Activated CD8-positive, alpha-beta memory T cell treated with anti-CD3 and anti-CD28 coated beads, Interleukin-2, amount 50 U/mL, for 1 hour (primary cell): ENCODE measurements at regions not wholly inside any gene's neighbourhood (a gene's known extent, or its start where the extent isn't known, plus 50 kb on each side); places are given as distances from the start of the nearest gene placed in this dataset.

Source experiments
- DNase-seq: peaks from one replicate; pipeline ENCODE4 v3.0.0-alpha.2; 2020; ENCODE audit errors: extremely low read depth

- no peak for DNase-seq
Observed at GRCh38 chr13:99027661-99028425, 50.0 kb upstream of the DOCK9 start.

- no peak for DNase-seq
Observed at GRCh38 chr13:99028890-99029289, 51.0 kb upstream of the DOCK9 start.

GRCh38 chr13:99029576-99029975 is 51.7 kb upstream of the DOCK9 start:
- DNase-seq = no peak

GRCh38 chr13:99030326-99030725 is 52.5 kb upstream of the DOCK9 start:
- DNase-seq = no peak

GRCh38 chr13:99031832-99032231 is 54.0 kb upstream of the DOCK9 start:
- no peak for DNase-seq

- DNase-seq = no peak
Observed at GRCh38 chr13:99033814-99034213, 56.0 kb upstream of the DOCK9 start.

GRCh38 chr13:99034333-99035085 is 56.6 kb upstream of the DOCK9 start:
- no peak for DNase-seq

- no peak for DNase-seq
Observed at GRCh38 chr13:99035715-99036114, 57.9 kb upstream of the DOCK9 start.

GRCh38 chr13:99037756-99038155 is 59.9 kb upstream of the DOCK9 start:
- no peak for DNase-seq

GRCh38 chr13:99039718-99040280 is 61.9 kb upstream of the DOCK9 start:
- DNase-seq = no peak

- no peak for DNase-seq
Observed at GRCh38 chr13:99040536-99041131, 62.8 kb upstream of the DOCK9 start.

- DNase-seq = no peak
Observed at GRCh38 chr13:99041337-99041736, 63.5 kb upstream of the DOCK9 start.

- no peak for DNase-seq
Observed at GRCh38 chr13:99041788-99042187, 63.9 kb upstream of the DOCK9 start.

- DNase-seq = no peak
Observed at GRCh38 chr13:99042521-99043250, 64.8 kb upstream of the DOCK9 start.

GRCh38 chr13:99043831-99044231 is 66.0 kb upstream of the DOCK9 start:
- DNase-seq = no peak

GRCh38 chr13:99044764-99045163 is 66.9 kb upstream of the DOCK9 start:
- DNase-seq = no peak

- DNase-seq = no peak
Observed at GRCh38 chr13:99045396-99045795, 67.5 kb upstream of the DOCK9 start.

- no peak for DNase-seq
Observed at GRCh38 chr13:99046851-99047250, 69.0 kb upstream of the DOCK9 start.

- DNase-seq = no peak
Observed at GRCh38 chr13:99050983-99051488, 73.2 kb upstream of the DOCK9 start.

- DNase-seq = no peak
Observed at GRCh38 chr13:99051768-99052455, 74.0 kb upstream of the DOCK9 start.

GRCh38 chr13:99053636-99054233 is 75.9 kb upstream of the DOCK9 start:
- DNase-seq = no peak
